ENCODE measurements at regions not wholly inside any gene's neighbourhood (a gene's known extent, or its start where the extent isn't known, plus 50 kb on each side); places are given as distances from the start of the nearest gene placed in this dataset.
"Not testable (repeated sequence)": the region's sequence is repeated elsewhere in the genome, so short reads cannot be mapped to it uniquely, and the experiment has no call there.

DNA sequence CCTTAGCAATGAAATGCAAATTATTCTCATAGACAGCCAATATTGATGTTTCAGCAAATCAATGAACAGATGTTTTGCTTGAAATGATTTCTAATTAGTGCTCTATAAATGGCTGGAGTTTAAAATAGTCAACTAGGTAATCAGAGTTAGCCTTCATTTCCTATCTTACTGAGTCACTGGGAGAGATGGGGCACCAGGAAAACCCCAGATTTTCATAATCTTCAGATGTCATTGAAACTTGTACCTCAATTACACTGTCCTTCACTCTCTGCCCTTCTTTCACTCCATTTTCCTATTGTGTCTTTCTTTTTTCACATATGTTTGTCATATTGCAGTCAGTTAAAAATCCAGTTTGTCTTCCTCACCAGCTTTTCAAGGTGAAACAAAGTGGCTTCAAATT, 92.7 kb downstream of the C12orf75 start:
- intact Hi-C loops (cut with micrococcal nuclease) = no loop called here

DNA sequence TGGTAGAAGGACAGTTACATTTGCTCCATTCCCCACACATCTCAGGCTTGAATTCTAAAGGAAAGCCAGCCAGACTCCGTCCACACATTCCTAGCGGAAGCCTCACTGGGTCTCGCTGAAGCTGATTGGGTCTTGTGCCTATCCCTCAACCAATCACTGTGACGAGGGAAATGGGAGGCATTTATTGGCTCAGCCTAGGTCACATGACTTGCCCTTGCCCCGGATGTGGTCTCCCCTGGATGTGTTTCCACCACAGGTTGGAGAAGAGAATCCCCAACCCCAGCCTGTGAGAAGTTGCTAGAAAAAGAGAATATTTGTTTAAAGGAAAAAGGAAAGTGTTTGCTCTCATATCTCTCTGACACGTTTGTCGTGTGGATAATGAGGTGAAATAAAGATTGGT, 93.4 kb downstream of the C12orf75 start:
- intact Hi-C loops (cut with micrococcal nuclease) = no loop called here

DNA sequence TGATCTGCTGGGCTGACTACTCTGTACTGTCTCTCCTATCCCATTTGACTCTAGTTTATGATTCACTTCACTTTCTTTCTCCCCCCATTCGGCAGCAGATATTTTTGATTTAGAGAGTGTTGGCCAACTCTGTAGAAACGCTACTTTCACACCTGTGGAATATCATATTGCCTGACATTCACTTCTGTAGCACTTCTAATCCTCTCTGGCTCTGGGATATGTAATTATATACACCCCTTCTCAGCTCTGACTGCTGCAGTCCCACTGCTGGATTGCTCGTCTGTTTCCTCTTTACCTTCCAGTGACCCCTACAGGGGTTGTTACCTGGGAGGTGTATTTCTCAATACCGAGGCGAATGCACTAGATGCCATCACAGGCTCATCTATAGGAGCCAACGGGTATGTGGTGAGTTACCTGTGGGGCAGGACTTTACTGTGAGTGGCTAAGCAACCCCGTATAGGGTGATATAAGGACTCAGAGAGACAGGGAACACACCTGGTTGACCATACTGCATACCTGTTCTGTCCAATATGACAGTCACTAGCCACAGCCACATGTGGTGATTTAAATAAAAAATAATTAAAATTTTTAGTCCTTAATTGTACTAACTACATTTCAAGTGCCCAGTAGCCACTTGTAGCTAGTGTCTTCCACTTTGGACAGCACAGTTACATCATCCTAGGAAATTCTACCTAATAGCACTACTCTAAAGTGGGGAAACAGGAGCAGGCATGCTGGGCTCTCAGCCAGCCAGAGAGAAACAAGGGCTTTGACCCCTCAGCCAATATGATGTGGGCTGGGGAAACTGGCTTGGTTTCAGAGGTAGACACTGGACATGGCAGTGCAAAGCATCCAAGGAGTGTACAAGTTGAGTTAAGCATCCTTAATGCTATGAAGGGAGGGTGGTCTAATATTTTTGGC, 95.0 kb downstream of the C12orf75 start:
- intact Hi-C loops (cut with micrococcal nuclease) = no loop called here

DNA sequence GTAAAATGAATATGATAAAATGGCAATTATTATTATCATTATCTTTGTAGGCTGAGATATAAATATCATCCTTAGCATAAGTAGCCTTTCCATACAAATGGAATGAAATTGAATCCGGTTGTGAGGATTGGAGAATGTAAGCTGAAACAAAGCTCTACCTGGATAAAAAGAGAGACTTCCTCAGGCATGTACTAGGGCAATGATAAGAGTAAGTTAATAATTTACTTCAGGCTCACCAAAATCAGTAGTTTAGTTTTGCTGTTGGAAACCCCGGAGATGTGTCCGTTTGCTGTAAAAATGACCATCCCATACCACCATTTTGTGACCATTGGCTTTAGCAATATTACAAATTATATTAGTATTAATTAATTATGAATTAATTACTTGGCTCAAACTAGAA, 96.3 kb downstream of the C12orf75 start:
- intact Hi-C loops (cut with micrococcal nuclease) = no loop called here

DNA sequence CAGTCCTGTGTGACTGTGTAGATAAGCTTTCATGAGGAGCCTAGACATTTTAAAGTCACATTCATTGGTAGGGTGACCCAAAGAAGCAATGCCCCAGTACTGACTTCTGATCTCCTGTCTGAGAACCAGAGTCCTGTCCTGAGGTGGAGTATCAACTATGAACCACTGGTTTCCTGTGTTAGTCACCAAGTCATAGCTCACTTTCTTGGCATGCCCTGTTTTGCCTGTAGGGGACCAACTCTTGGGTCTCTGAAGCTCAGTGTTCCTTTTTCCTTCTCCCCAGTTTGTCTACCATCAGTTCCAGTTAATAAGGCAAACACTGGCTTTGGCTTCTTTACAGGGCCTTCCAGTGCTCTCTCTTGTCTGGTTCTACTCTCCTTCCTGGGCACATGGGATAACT, 97.4 kb downstream of the C12orf75 start:
- intact Hi-C loops (cut with micrococcal nuclease) = no loop called here

DNA sequence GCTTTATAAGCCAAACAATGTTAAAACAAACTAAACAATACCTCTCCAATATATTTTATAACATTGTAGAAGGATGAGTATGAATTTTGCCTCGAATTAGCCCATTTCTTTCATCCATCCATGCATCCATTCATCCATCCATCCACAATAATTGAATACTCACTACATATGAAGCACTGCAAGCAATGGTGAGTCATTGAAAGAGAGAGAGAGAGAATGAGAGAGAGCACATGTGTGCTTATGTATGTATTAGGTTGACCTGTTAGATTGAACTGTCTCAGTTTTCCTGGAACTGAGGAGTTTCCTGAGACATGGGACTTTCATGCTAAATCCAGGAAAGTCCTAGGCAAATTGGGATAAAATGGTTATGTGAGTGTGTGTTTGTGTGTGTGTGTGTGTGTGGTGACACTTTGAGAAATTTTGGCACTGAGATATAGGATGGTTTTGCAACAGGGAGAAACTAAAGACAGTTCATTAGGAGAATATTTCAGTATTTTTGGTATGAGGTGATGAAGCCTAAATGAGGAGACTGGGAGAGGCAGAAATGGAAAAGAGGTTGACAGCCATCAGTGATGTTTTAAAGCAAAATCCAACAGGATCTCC, 98.4 kb downstream of the C12orf75 start:
- intact Hi-C loops (cut with micrococcal nuclease) = no loop called here

DNA sequence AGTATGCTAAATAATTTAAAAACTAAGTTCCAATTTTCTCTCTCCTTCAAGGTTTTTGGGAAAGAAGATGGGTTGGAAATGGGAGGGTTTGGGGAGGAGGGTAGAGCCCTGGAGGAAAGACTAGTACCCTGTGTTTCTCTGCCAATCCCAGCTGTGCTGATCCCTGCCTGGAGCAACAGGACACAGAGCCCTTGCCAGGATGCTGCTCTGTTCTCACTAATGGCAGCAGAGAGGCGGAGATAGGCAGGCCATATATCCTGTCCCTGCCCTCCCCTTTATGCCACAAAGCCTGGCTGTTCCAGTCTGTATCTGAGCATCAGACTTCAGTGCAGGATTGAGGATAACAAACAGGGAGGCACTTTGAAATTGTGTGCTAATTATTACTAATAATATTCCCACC, 99.0 kb downstream of the C12orf75 start:
- intact Hi-C loops (cut with micrococcal nuclease) = no loop called here

DNA sequence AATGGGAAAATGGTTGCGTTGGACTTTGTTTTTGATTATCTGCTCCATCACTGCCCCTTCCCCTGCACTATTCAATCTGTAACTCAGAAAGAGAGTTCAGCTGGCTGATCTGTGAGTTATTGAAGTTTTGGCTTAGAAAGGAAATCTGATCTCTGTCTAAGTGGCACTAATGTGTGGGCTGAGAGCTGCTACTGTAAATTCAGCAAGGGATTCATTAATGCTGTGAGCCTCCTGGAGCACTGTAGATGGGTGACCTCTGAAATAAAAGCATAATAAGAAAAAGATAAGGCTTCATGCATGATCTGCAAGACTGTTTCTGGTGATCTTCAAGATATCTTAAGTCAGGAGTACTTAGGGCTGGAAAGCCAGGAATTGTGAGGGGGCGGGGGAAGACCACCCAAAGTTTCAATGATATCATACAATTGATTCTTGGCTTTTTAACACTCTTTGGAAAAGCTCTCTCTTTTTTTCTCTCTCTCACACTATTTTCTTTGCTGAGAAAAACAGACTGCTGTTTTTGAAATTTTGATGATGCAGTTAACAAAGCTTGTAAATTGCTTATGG, 101.1 kb downstream of the C12orf75 start:
- intact Hi-C loops (cut with micrococcal nuclease) = no loop called here

DNA sequence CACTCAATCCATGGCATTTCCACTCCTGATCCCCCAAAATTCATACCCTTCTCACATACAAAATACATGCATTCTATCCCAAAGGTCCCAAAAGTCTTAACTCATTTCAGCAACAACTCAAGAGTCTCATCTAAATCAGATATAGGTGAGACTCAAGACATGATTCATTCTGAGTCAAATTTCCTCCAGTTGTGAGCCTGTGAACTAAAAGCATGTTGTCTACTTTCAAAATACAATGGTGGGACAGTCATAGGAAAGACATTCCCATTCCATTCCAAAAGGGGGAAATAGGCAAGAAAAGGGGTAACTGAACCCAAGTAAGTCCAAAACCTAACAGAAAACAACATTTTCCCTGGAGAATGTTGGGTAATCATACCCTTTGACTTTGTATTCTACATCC, 103.3 kb downstream of the C12orf75 start:
- intact Hi-C loops (cut with micrococcal nuclease) = no loop called here

DNA sequence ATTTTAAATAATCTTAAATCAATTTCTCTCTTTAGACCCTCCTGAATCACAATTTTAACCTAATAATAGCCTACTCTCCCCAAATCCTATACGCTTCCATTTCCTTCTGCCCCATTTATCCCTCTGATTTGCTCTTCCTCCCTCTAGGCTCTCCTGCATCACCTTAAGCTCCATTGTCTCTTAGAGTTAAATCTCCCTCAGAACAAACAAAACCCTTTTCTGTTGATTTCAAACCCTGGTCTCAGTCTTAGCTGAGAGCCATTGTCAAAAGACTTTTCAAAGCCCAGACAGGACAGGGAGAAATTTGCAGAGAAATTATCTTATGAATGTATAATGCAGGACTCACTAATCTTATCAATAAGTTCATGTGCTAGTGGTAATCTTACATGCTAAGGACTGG, 106.1 kb downstream of the C12orf75 start:
- intact Hi-C loops (cut with micrococcal nuclease) = no loop called here

DNA sequence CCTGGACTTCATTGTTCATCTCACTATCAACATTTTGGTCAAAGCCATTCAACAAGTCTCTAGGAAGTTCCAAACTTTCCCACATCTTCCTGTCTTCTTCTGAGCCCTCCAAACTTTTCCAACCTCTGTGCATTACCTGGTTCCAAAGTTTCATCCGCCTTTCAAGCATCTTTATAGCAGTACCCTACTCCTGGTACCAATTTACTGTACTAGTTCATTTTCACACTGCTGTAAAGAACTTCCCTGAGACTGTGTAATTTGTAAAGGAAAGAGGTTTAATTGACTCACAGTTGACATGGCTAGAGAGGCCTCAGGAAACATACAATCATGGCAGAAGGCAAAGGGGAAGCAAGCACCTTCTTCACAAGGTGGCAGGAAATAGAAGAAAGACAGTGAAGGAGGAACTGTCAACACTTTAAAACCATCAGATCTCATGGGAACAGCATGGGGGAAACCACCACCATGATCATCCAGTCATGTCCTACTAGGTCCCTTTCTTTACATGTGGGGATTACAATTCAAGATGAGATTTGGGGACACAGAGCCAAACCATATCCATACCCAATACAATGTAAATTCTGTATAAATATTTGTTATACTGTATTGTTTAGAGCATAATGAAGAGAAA, 109.7 kb downstream of the C12orf75 start:
- intact Hi-C loops (cut with micrococcal nuclease) = no loop called here

DNA sequence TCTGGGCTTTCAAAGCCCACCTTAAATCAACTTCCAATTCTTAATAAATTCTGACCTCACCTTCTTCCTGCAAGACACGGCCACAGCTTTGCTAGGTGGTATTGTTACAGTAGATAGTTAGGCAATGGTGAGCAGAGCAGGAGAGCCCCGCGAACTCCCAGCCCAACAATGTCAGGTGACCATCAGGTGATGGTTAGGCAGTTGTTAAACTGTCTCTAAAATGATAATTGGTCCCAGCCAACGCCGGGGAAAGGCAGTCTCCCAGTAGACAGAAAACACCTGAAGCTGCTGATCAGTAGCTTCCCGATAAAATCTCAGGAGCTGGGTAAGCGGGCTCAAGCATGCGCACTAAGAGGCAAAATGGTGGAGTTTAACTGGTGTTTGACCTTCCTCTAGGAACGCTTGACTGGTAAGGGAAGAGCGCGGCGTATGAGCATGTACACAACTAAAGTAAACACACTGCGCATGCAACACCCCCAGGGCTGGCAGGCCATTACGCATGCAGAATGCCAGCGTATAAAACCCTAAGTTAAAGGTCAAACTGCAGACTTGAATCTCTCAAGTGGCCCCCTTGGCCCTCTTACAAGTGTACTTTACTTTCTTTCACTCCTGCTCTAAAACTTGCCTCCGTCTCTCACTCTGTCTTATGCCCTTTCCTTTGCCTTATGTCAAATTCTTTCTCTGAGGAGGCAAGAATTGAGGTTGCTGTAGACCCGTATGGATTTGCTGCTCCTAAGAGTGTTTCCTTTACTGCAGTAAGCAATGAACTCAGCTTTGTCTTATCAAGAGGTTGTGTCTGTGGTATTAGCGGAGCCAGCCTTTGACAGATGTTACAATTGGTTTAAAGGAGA, 113.5 kb downstream of the C12orf75 start:
- intact Hi-C loops (cut with micrococcal nuclease) = no loop called here

DNA sequence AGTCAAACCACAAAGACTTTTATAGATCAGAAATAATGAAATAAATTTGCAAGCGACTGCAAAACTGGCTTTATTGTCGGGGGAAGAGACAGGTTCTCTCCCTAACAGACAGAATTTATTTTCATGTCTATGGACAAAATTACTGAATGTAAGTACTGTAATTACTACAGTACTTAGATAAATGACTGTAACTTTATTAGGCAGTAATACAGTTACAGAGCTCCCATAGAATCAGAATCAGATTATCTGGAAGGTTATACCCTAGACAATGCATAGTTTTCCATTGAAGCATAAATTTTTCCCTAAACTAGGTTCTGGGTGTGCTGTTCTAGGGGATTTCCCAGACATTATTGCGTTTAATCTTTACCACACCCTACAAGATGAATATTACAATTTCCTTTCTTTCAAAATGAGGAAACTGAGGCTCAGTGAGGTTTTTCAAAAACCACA, 114.2 kb downstream of the C12orf75 start:
- intact Hi-C loops (cut with micrococcal nuclease) = no loop called here

DNA sequence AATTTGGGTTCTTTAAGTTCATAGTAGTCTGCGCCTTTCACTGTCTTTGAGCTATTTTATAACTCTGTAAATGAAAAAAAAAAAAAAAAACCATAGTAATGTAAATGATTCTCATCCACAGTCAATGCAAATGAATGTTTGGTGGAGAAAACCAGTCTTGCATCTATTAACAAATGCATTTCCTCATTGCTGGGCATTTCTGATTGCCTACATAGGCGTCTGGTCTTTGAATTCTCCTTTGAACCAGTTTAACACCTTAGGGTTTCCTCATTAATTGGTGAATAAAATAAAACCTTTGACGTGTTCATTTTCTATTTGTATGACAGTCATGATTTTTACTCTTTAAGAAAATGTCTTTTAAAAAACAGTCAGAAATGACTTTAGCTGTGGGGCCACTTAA, 114.8 kb downstream of the C12orf75 start:
- intact Hi-C loops (cut with micrococcal nuclease) = no loop called here

DNA sequence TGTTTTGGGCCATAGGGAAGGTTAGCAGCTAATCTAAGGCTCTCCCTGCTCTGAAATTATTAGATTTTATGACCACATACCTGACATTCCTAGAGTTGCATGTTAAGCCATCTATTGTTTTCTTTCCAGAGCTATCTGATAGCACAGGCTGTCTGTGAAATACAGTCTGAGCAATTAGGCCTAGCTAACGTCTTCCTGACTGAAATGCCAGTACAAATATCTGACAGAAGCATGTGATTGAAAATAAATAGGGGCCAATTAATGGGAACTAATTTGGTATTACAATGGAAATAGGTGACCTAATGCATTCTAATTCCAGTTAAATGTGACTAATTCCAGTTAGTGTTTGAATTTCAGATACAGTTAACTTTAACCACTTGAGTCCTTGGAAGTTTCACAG, 115.2 kb downstream of the C12orf75 start:
- intact Hi-C loops (cut with micrococcal nuclease) = no loop called here

DNA sequence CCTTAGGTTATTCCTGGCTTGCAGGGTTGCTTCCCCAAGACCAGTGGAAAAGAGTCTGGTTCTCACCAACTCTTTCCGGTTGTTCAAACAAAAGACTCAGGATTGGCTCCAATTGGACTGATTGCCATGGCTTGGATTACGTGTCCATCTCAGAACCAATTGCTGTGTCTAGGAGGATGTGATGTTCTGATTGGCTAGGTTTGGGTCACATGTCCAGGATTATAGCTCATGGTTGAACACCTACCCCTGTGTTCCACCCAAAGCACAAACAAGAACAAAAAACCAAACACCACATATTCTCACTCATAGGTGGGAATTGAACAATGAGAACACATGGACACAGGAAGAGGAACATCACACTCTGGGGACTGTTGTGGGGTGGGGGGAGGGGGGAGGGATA, 116.0 kb downstream of the C12orf75 start:
- intact Hi-C loops (cut with micrococcal nuclease) = not testable (repeated sequence)

DNA sequence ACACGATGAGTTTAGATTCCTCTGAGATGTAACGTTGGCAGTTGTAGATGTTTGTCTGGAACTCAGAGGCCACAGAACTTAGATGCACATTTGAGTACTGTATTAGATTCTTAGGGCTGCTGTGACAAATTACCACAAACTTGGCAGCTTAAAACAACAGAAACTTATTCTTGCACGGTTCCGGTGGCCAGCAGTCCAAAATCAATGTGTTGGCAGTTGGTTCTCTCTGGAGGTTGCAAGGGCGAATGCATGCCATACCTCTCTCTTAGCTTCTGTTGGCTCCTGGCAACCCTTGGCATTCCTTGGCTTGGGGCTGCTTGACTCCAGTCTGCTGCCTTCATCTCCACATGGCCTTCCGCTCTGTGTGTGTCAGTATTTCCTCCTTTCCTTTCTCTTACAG, 118.9 kb downstream of the C12orf75 start:
- intact Hi-C loops (cut with micrococcal nuclease) = no loop called here

DNA sequence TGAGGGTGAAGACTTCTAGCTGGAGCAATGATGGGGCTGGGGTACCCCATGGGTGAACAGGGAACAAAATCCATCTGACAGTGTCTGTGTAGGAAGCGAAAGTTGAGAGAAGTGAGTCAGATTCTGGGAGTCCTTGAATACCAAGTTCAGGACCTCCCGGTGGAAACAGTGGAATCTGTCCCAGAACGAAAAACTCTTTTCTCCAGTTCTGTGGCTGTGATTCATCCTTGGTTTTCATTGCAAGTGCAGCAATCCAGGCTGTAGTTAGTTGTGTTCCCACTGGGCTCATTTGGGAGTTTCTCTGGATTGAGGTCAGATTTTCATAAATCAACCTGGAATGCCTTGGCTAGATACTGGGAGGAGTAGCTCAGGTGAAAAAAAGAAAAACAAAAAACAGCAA, 120.7 kb downstream of the C12orf75 start:
- intact Hi-C loops (cut with micrococcal nuclease) = no loop called here

DNA sequence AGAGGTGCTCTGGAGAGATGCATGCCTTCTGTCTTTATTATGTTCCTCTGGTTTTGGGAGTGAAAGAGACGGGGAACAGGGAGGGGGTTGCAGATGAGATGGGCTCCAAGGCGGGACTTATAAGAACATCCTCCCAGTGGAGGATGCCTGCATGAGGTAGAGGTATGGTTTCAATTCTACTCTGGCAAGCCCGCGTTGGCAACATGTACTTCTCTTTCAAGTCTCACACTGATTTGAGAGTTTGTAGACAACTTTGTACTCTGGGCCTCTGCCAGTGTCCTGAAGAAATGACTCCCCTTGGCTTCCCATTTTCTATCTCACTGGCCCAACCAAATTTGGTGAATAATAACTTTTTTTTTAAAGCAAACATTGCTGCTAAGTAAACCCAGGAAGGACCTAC, 121.3 kb downstream of the C12orf75 start:
- intact Hi-C loops (cut with micrococcal nuclease) = no loop called here

DNA sequence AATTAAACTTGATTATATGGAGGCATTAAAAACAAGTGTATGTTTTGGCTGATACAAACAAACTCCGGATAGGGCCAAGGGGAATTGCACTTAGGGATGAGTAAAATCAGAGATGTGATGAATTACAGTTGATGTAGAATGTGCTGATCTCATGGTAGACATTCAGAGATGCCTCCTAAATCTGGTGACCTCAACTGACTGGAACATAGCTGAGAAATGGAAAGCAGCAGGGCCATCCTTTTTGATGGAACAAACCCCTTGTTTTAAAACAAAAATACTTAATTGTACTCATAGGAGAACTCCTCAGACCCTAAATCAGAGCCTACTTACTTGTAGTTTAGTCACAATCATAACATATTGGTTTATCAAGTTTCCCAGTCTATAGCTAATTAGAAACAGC, 122.8 kb downstream of the C12orf75 start:
- intact Hi-C loops (cut with micrococcal nuclease) = no loop called here

DNA sequence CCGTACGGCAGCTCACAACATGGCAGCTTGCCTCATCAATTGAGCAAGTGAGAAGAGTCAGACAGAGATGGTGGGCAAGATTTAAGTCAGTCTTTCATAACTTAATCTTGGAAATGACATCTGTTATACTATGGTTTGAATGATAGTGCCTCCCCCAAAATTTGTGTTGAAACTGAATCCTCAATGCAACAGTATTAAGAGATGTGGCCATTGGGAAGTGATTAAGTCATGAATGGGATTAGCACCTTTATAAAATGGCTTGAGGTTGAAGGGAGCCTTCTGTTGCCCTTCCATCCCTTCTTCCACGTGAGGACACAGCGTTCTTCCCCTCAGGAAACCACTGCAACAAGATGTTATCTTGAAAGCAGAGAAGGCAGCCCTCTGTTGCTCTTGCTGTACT, 124.2 kb downstream of the C12orf75 start:
- intact Hi-C loops (cut with micrococcal nuclease) = no loop called here
